ENCODE measurements at regions not wholly inside any gene's neighbourhood (a gene's known extent, or its start where the extent isn't known, plus 50 kb on each side); places are given as distances from the start of the nearest gene placed in this dataset.

GRCh38 chr13:40404967-40405716 is 261.3 kb downstream of the FOXO1 start:
- TF ChIP-seq TAF1 (IDR thresholded peaks at IDR 0.05; ENCODE audit: borderline replicate concordance, insufficient read depth, low read length) (no peak), FOXP2 (optimal IDR thresholded peaks at IDR 0.05; ENCODE audit: borderline replicate concordance, extremely low read depth, extremely low read length, insufficient read depth) (no peak), POLR2AphosphoS5 (IDR thresholded peaks at IDR 0.05; ENCODE audit: low read depth, low read length) (no peak), REST (IDR thresholded peaks at IDR 0.05; ENCODE audit: insufficient read depth in 1 of 2, low read depth in 2 of 2, low read length in 2 of 2) (no peak), SIN3A (IDR thresholded peaks at IDR 0.05; ENCODE audit: borderline replicate concordance, insufficient read depth, low read length) (no peak)

DNA sequence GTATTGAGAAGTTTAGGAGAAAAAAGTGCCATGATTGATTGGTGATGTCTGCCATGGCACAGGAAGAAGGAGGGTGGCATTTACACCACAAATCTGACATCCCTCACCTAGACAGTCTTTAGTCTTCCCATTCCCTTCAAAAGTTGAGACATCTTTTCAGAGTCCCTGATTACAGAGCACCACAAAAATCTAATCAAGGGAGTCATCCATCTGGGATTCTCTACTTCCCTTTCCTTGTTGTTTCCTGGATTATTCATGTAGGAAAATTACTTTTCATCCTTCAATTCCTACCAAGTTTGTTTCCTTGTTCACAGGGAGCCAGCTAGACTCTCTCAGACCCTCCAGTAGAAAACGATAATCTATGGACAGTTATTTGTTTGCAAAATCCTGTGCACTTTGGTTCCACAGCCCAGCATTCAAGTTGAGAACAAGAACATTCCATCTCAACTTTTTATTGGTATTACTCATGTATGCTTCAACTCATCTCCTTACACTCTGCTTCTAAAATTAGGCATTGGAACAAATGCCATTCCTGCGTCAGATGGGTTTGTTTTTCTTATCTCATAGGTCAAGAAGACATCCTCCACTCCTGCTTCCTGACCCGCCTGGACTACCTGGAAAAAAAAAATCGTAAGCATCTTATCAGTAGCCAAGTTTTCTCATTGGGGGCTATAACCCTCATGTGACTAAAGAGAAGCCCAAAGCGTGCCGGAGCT is 259.9 kb downstream of the FOXO1 start:
- TF ChIP-seq REST (IDR thresholded peaks at IDR 0.05; ENCODE audit: insufficient read depth in 1 of 2, low read depth in 2 of 2, low read length in 2 of 2): no peak
- no peak for TF ChIP-seq FOXP2 (optimal IDR thresholded peaks at IDR 0.05; ENCODE audit: borderline replicate concordance, extremely low read depth, extremely low read length, insufficient read depth)
- no peak for TF ChIP-seq POLR2AphosphoS5 (IDR thresholded peaks at IDR 0.05; ENCODE audit: low read depth, low read length)
- TF ChIP-seq SIN3A (IDR thresholded peaks at IDR 0.05; ENCODE audit: borderline replicate concordance, insufficient read depth, low read length): no peak
- TF ChIP-seq TAF1 (IDR thresholded peaks at IDR 0.05; ENCODE audit: borderline replicate concordance, insufficient read depth, low read length): no peak

DNA sequence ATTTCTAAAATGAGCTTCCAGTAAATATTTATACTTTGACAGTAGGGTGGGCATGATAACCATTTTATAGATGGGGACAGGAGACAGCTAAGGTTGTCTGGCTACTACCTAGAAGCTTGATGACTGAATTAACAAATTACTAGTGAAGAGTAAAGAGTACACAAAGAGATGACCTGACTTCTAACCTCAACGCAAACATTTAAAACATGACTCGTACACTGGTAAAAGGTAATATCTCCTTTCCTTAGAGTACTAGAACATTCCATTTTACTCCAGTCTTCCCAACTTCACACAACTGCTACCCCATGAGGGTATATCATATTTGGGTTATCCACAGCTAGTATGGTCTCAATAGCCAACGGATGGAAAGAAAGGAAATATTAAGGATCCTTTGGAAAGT is 258.9 kb downstream of the FOXO1 start:
- TF ChIP-seq SIN3A (IDR thresholded peaks at IDR 0.05; ENCODE audit: borderline replicate concordance, insufficient read depth, low read length) (no peak), FOXP2 (optimal IDR thresholded peaks at IDR 0.05; ENCODE audit: borderline replicate concordance, extremely low read depth, extremely low read length, insufficient read depth) (no peak), REST (IDR thresholded peaks at IDR 0.05; ENCODE audit: insufficient read depth in 1 of 2, low read depth in 2 of 2, low read length in 2 of 2) (no peak), POLR2AphosphoS5 (IDR thresholded peaks at IDR 0.05; ENCODE audit: low read depth, low read length) (no peak), TAF1 (IDR thresholded peaks at IDR 0.05; ENCODE audit: borderline replicate concordance, insufficient read depth, low read length) (no peak)

DNA sequence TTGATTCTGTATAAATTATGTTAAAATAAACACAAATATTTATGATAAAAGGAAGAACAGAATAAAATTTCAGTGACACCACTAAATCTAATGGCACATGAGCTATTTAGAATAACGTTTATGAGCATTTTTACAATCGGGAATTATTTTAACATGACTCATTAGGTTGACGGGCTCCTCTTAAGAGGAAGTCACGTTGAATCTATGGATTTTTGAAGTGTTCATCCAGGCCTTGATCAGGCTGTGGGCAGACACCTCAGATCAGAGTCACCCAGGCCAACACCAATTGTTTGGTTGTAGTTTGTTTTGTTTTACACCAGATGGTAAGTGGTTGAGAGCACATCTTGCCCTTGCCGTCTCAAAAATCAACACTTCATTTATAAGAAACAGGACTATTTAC is 257.8 kb downstream of the FOXO1 start:
- no peak for TF ChIP-seq TAF1 (IDR thresholded peaks at IDR 0.05; ENCODE audit: borderline replicate concordance, insufficient read depth, low read length)
- TF ChIP-seq REST (IDR thresholded peaks at IDR 0.05; ENCODE audit: insufficient read depth in 1 of 2, low read depth in 2 of 2, low read length in 2 of 2): no peak
- no peak for TF ChIP-seq FOXP2 (optimal IDR thresholded peaks at IDR 0.05; ENCODE audit: borderline replicate concordance, extremely low read depth, extremely low read length, insufficient read depth)

Measured in PFSK-1 (cell line).